ENCODE measurements at regions not wholly inside any gene's neighbourhood (a gene's known extent, or its start where the extent isn't known, plus 50 kb on each side); places are given as distances from the start of the nearest gene placed in this dataset.

DNA sequence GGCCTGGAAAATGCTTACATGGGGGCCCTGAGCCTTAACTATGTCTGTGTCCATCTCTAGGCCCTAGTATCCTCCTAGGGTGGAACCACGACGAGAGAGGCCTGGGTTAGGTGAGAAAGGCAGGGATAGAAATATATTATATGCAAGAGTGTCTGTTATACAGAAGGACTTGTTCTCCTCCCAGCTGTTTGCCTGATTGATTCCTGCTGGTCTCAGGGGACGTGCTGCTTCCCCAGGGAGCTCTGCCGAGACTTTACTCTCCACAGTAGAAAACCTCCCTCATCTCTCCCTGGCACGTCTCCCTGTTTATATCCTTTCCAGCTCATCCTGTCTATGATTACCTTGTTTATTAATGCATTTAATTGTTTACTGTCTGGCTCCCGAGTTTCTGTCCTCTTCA, 132.6 kb downstream of the MIAT start:
- H3K4me1 ChIP-seq (ENCODE audit: insufficient read depth, low read length, severe bottlenecking): peaks cover 8% of the 10 kb centered on the region
- TF ChIP-seq EZH2 (IDR thresholded peaks at IDR 0.05; ENCODE audit: borderline replicate concordance, low read length): no peak
- TF ChIP-seq, protein P1, sequence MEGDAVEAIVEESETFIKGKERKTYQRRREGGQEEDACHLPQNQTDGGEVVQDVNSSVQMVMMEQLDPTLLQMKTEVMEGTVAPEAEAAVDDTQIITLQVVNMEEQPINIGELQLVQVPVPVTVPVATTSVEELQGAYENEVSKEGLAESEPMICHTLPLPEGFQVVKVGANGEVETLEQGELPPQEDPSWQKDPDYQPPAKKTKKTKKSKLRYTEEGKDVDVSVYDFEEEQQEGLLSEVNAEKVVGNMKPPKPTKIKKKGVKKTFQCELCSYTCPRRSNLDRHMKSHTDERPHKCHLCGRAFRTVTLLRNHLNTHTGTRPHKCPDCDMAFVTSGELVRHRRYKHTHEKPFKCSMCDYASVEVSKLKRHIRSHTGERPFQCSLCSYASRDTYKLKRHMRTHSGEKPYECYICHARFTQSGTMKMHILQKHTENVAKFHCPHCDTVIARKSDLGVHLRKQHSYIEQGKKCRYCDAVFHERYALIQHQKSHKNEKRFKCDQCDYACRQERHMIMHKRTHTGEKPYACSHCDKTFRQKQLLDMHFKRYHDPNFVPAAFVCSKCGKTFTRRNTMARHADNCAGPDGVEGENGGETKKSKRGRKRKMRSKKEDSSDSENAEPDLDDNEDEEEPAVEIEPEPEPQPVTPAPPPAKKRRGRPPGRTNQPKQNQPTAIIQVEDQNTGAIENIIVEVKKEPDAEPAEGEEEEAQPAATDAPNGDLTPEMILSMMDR (IDR thresholded peaks at IDR 0.05; ENCODE audit: low read length): no peak
- H3K4me2 ChIP-seq (ENCODE audit: low read length): no peak overlapping the region
- H4K20me1 ChIP-seq (ENCODE audit: insufficient read depth, low read length): no peaks in the 10 kb centered on the region
- no peaks in the 10 kb centered on the region for H3K79me2 ChIP-seq (ENCODE audit: insufficient read depth, low read length)
- no peaks in the 10 kb centered on the region for H3K9me3 ChIP-seq (ENCODE audit: low read length)
- no peaks in the 10 kb centered on the region for H3F3A ChIP-seq (ENCODE audit: insufficient read depth, low read length)
- no peak overlapping the region for H2AFZ ChIP-seq (ENCODE audit: low read length)
- no peaks in the 10 kb centered on the region; the same call in 1 of the 2 replicates for H3K36me3 ChIP-seq (ENCODE audit: insufficient read depth, low read length)
- H3K27me3 ChIP-seq (ENCODE audit: insufficient read depth, low read length): no peaks in the 10 kb centered on the region
- no peak overlapping the region for H3K27ac ChIP-seq (ENCODE audit: low read depth, low read length, poor library complexity, severe bottlenecking)
- H3K9ac ChIP-seq (ENCODE audit: low read length): no peak overlapping the region
- no peaks in the 10 kb centered on the region for H3K9me2 ChIP-seq (ENCODE audit: low read depth, low read length)
- no peak overlapping the region for H3K4me3 ChIP-seq (ENCODE audit: low read depth, low read length, poor library complexity, severe bottlenecking)

DNA sequence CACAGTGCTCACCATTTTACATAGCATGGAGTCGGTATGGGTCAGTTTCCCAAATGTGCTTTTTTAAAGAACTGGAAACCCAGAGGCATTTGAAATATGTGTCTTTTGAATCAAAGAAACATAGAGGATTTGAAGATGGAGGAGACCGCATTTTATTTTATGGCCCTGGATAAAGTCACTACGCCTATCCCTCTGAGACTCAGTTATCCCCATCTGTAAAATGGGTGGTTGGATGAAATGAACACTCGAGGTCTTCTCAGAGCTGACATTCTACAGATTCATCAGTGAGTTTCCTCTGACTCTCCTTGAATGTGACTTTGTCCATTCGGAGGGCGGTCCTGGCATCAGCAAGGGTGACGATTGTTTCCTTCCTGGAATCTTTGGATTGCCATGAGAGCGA, 135.1 kb downstream of the MIAT start:
- TF ChIP-seq EZH2 (IDR thresholded peaks at IDR 0.05; ENCODE audit: borderline replicate concordance, low read length): no peak
- TF ChIP-seq, protein P1 (IDR thresholded peaks at IDR 0.05; ENCODE audit: low read length): no peak

DNA sequence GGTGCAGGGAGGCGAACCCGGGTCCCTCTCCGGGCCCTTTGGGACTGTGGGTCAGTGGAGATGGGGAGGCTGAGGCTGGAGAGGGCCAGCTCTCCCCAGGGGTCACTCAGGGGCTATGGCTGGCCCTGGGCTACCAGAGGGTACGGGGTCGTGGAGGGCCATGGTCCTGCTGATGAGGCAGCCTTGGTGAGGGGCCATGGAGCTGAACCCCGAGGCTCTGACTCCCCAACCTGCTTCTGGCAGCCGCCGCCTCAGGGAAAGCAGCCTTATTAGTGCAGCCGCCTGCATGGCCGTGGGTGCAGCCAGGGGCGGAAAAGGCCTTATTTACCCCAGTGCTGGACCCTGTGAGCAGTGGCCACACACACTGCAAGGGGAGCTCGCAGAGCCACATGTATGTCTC, 139.4 kb downstream of the MIAT start:
- H3K9ac ChIP-seq (ENCODE audit: low read length): no peak overlapping the region

More for the DNA sequence above, 135.1 kb downstream of the MIAT start:
- no peaks in the 10 kb centered on the region for H3K9me3 ChIP-seq (ENCODE audit: low read length)
- H3K9ac ChIP-seq (ENCODE audit: low read length): no peak overlapping the region
- no peak overlapping the region for H3K4me3 ChIP-seq (ENCODE audit: low read depth, low read length, poor library complexity, severe bottlenecking)
- no peaks in the 10 kb centered on the region for H4K20me1 ChIP-seq (ENCODE audit: insufficient read depth, low read length)
- no peaks in the 10 kb centered on the region; the same call in 1 of the 2 replicates for H3K36me3 ChIP-seq (ENCODE audit: insufficient read depth, low read length)
- no peak overlapping the region for H3K27ac ChIP-seq (ENCODE audit: low read depth, low read length, poor library complexity, severe bottlenecking)
- no peaks in the 10 kb centered on the region for H3K9me2 ChIP-seq (ENCODE audit: low read depth, low read length)
- no peak overlapping the region for H2AFZ ChIP-seq (ENCODE audit: low read length)
- H3K27me3 ChIP-seq (ENCODE audit: insufficient read depth, low read length): no peaks in the 10 kb centered on the region
- H3K4me2 ChIP-seq (ENCODE audit: low read length): no peak overlapping the region
- no peaks in the 10 kb centered on the region for H3F3A ChIP-seq (ENCODE audit: insufficient read depth, low read length)
- no peaks in the 10 kb centered on the region for H3K4me1 ChIP-seq (ENCODE audit: insufficient read depth, low read length, severe bottlenecking)
- H3K79me2 ChIP-seq (ENCODE audit: insufficient read depth, low read length): no peaks in the 10 kb centered on the region

More for the DNA sequence above, 139.4 kb downstream of the MIAT start:
- TF ChIP-seq, protein P1 (IDR thresholded peaks at IDR 0.05; ENCODE audit: low read length): no peak
- no peak for TF ChIP-seq EZH2 (IDR thresholded peaks at IDR 0.05; ENCODE audit: borderline replicate concordance, low read length)
- Histone ChIP-seq H3K79me2 (ENCODE audit: insufficient read depth, low read length) (no peaks in the 10 kb centered on the region), H3K27me3 (ENCODE audit: insufficient read depth, low read length) (no peaks in the 10 kb centered on the region), H3K4me2 (ENCODE audit: low read length) (no peak overlapping the region), H2AFZ (ENCODE audit: low read length) (no peak overlapping the region), H3K4me1 (ENCODE audit: insufficient read depth, low read length, severe bottlenecking) (no peaks in the 10 kb centered on the region), H3K36me3 (ENCODE audit: insufficient read depth, low read length) (no peaks in the 10 kb centered on the region; the same call in 1 of the 2 replicates), H4K20me1 (ENCODE audit: insufficient read depth, low read length) (no peaks in the 10 kb centered on the region), H3K9me2 (ENCODE audit: low read depth, low read length) (no peaks in the 10 kb centered on the region), H3K27ac (ENCODE audit: low read depth, low read length, poor library complexity, severe bottlenecking) (no peak overlapping the region), H3K9me3 (ENCODE audit: low read length) (no peaks in the 10 kb centered on the region), H3K4me3 (ENCODE audit: low read depth, low read length, poor library complexity, severe bottlenecking) (no peak overlapping the region), H3F3A (ENCODE audit: insufficient read depth, low read length) (no peaks in the 10 kb centered on the region)

Measured in OCI-LY1 (cell line).